Calu3 (cell line): ENCODE measurements at regions not wholly inside any gene's neighbourhood (a gene's known extent, or its start where the extent isn't known, plus 50 kb on each side); places are given as distances from the start of the nearest gene placed in this dataset.

Experiments
- BruUV-seq: library from RNA; stranded (reverse); fragments of 400-500 nt; replicated peaks from 2 replicates; lab custom pipeline; 2021; lab: Mats Ljungman, UMichigan
- CTCF ChIA-PET: fragments of 300-600 bp; sonication (Branson Sonifier 250); formaldehyde crosslinking; loops from one replicate; lab custom pipeline; 2022; ENCODE audit warnings: antibody characterized with exemption; lab: Charles Lee
- DNase-seq: peaks from one replicate; pipeline ENCODE4 v3.0.0; 2022
- H3K27ac Mint-ChIP-seq: one replicate; pipeline ENCODE4 v1.8.0; 2022; ENCODE audit warnings: mixed read lengths; ENCODE audit not compliant: unreplicated experiment
- H3K27me3 Mint-ChIP-seq: one replicate; pipeline ENCODE4 v1.8.0; 2022; ENCODE audit warnings: mixed read lengths; ENCODE audit not compliant: unreplicated experiment
- H3K36me3 Mint-ChIP-seq: one replicate; pipeline ENCODE4 v1.8.0; 2022; ENCODE audit warnings: mild to moderate bottlenecking, moderate library complexity, mixed read lengths; ENCODE audit not compliant: insufficient read depth, unreplicated experiment
- H3K4me1 Mint-ChIP-seq: one replicate; pipeline ENCODE4 v1.8.0; 2022; ENCODE audit warnings: mild to moderate bottlenecking, low read depth, mixed read lengths; ENCODE audit not compliant: unreplicated experiment
- H3K4me3 Mint-ChIP-seq: one replicate; pipeline ENCODE4 v1.8.0; 2022; ENCODE audit warnings: mild to moderate bottlenecking, low read depth, moderate library complexity, mixed read lengths; ENCODE audit not compliant: unreplicated experiment
- H3K9me3 Mint-ChIP-seq: one replicate; pipeline ENCODE4 v1.8.0; 2022; ENCODE audit warnings: low read depth, mixed read lengths; ENCODE audit not compliant: unreplicated experiment
- intact Hi-C: fragments of 100-400 bp; cut with micrococcal nuclease; formaldehyde crosslinking; loops from one replicate; pipeline ENCODE4 v1.10.0; 2022; ENCODE audit not compliant: unreplicated experiment
- TF ChIP-seq, protein P1 (sequence below): fragments of 200-600 bp; IDR thresholded peaks from one replicate; pipeline ENCODE4 v1.8.0; 2022; ENCODE audit warnings: antibody characterized with exemption; ENCODE audit not compliant: unreplicated experiment

DNA sequence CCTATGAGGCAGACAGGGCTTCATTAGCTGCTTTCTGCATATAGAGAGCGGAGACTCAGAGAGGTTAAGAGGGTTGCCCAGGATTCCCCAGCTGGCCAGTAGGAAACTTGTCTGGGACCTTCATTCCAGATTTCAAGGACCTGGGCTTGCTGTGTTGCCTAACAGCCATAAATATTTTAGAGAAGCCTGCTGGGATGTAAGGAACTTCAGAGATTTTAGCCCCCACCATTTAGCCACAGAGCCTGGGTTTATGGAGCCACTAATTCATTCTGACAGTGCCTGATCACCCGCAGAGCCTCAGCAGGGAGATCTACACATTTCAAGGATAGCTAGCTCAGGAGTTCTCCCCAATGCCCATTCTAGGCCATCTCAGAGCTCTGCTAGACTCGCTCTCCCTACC lies 56.6 kb upstream of the TRUB1 start:
- no TSS peak for BruUV-seq
- Mint-ChIP-seq H3K9me3 (no peaks in the 10 kb centered on the region), H3K4me1 (peaks cover 27% of the 10 kb centered on the region), H3K27ac (peak overlapping the region; percentile 62), H3K27me3 (no peaks in the 10 kb centered on the region), H3K36me3 (peaks cover 6% of the 10 kb centered on the region), H3K4me3 (no peak overlapping the region)
- DNase-seq: no peak
- CTCF ChIA-PET: interaction anchor here (1.8 kb wide), 1 partner anchor 30 kb away, joined by 4 read pairs; no protein-coding TSS in a partner anchor
- intact Hi-C loops: loop anchor here (2.0 kb wide), 1 partner anchor 37 kb away; no protein-coding TSS in a partner anchor
- TF ChIP-seq, protein P1, sequence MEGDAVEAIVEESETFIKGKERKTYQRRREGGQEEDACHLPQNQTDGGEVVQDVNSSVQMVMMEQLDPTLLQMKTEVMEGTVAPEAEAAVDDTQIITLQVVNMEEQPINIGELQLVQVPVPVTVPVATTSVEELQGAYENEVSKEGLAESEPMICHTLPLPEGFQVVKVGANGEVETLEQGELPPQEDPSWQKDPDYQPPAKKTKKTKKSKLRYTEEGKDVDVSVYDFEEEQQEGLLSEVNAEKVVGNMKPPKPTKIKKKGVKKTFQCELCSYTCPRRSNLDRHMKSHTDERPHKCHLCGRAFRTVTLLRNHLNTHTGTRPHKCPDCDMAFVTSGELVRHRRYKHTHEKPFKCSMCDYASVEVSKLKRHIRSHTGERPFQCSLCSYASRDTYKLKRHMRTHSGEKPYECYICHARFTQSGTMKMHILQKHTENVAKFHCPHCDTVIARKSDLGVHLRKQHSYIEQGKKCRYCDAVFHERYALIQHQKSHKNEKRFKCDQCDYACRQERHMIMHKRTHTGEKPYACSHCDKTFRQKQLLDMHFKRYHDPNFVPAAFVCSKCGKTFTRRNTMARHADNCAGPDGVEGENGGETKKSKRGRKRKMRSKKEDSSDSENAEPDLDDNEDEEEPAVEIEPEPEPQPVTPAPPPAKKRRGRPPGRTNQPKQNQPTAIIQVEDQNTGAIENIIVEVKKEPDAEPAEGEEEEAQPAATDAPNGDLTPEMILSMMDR: no peak

DNA sequence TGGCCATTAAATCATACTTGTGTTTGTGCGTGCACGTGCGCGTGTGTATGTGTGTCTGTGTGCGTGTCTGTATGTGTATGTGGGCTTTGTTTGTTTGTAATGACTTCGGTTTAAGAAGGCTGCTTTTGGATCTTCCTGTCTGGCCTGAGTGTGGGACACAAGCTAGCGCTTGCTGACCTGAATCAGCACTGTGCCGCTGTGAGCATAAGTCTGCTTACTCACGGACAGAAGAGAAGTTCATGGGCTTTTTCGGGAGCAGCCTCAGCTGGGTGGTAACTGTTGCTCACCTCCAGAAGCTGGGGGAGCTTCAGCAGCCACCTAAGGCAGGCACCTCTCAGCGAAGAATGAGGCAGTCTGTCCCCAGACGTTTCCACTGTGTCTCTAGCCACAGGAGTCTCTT lies 56.1 kb upstream of the TRUB1 start:
- H3K36me3 Mint-ChIP-seq: peaks cover 6% of the 10 kb centered on the region
- BruUV-seq: no TSS peak
- no peak overlapping the region for H3K4me3 Mint-ChIP-seq
- intact Hi-C loops: loop anchor here (2.0 kb wide), 1 partner anchor 37 kb away; no protein-coding TSS in a partner anchor
- TF ChIP-seq, protein P1: no peak
- peak overlapping the region; percentile 62 for H3K27ac Mint-ChIP-seq
- DNase-seq: no peak
- no peaks in the 10 kb centered on the region for H3K27me3 Mint-ChIP-seq
- H3K4me1 Mint-ChIP-seq: peaks cover 26% of the 10 kb centered on the region
- H3K9me3 Mint-ChIP-seq: no peaks in the 10 kb centered on the region
- CTCF ChIA-PET: no interaction called here

DNA sequence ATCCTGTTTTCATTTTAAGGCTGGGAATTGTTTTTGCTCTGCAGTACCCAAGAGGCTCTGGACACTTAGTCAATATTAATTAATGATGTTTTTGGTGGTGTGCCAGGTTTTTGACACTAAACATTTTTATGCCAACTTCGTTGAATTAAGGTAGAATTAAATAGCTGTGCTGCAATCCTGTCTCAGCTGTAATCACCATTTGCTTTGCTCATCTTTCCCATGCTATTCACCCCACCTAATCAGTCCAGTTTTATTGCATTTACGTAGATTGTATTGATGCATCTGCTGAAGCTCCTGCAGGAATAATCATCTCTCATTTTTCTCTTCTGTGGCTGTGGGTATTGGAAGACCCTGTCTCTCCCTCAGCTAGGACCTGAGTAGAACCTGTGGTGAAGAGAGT lies 52.6 kb upstream of the TRUB1 start:
- CTCF ChIA-PET: interaction anchor here (0.7 kb wide), 2 partner anchors 52 to 78 kb away, joined by 6 read pairs; partner anchors contain the start of gene TRUB1
- intact Hi-C loops: no loop called here
- TF ChIP-seq, protein P1: no peak

More for the DNA sequence above, 52.6 kb upstream of the TRUB1 start:
- DNase-seq: no peak
- Mint-ChIP-seq H3K4me1 (peaks cover 26% of the 10 kb centered on the region), H3K4me3 (no peak overlapping the region), H3K27ac (no peak overlapping the region), H3K27me3 (no peaks in the 10 kb centered on the region), H3K9me3 (no peaks in the 10 kb centered on the region), H3K36me3 (peaks cover 6% of the 10 kb centered on the region)
- no TSS peak for BruUV-seq
